MM.1S (cell line): ENCODE measurements at regions not wholly inside any gene's neighbourhood (a gene's known extent, or its start where the extent isn't known, plus 50 kb on each side); places are given as distances from the start of the nearest gene placed in this dataset.

Source experiments
- CTCF ChIP-seq: fragments of 300-600 bp; sonication (generic); IDR thresholded peaks from 2 replicates; pipeline ENCODE4 v1.5.1; 2016; ENCODE audit warnings: antibody characterized with exemption, low read length, mixed read lengths
- EZH2 ChIP-seq: fragments of 300-600 bp; sonication (generic); optimal IDR thresholded peaks from 2 replicates; pipeline ENCODE3; 2017; ENCODE audit warnings: low read depth, mild to moderate bottlenecking, antibody characterized with exemption, low read length, mixed read lengths

GRCh38 chr10:88033793-88034192, 170.4 kb downstream of the PTEN start:
- TF ChIP-seq CTCF (no peak), EZH2 (no peak)
